ENCODE measurements at regions not wholly inside any gene's neighbourhood (a gene's known extent, or its start where the extent isn't known, plus 50 kb on each side); places are given as distances from the start of the nearest gene placed in this dataset.

- TF ChIP-seq ZFX (IDR thresholded peaks at IDR 0.05; ENCODE audit: borderline replicate concordance): no peak
- TF ChIP-seq, protein P1, sequence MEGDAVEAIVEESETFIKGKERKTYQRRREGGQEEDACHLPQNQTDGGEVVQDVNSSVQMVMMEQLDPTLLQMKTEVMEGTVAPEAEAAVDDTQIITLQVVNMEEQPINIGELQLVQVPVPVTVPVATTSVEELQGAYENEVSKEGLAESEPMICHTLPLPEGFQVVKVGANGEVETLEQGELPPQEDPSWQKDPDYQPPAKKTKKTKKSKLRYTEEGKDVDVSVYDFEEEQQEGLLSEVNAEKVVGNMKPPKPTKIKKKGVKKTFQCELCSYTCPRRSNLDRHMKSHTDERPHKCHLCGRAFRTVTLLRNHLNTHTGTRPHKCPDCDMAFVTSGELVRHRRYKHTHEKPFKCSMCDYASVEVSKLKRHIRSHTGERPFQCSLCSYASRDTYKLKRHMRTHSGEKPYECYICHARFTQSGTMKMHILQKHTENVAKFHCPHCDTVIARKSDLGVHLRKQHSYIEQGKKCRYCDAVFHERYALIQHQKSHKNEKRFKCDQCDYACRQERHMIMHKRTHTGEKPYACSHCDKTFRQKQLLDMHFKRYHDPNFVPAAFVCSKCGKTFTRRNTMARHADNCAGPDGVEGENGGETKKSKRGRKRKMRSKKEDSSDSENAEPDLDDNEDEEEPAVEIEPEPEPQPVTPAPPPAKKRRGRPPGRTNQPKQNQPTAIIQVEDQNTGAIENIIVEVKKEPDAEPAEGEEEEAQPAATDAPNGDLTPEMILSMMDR (IDR thresholded peaks at IDR 0.05): no peak
Measured at GRCh38 chr5:96588539-96588938, 73.6 kb upstream of the CAST start.

DNA sequence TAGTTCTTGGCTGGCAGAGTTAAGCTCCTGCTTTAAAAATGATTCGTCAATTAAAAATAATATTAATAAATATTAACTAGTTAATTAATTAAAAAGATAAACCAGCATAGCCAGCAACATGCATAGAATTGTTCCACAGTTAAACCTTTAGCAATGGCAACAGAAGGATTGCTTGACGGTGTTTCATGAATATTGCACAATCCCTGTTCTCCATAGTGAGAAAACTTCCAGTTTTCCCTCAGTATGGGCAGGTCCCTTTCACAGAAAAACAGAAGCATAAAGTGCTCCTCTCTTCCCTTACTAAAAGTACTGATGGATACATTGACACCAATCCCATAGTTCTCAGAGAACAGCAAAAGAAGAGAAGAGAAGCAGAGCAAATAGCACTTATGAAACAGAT, 71.4 kb upstream of the CAST start:
- TF ChIP-seq, protein P1 (IDR thresholded peaks at IDR 0.05): no peak
- no peak overlapping the region for H3K27ac ChIP-seq

More at GRCh38 chr5:96588539-96588938, 73.6 kb upstream of the CAST start:
- H3K27ac ChIP-seq: no peak overlapping the region

DNA sequence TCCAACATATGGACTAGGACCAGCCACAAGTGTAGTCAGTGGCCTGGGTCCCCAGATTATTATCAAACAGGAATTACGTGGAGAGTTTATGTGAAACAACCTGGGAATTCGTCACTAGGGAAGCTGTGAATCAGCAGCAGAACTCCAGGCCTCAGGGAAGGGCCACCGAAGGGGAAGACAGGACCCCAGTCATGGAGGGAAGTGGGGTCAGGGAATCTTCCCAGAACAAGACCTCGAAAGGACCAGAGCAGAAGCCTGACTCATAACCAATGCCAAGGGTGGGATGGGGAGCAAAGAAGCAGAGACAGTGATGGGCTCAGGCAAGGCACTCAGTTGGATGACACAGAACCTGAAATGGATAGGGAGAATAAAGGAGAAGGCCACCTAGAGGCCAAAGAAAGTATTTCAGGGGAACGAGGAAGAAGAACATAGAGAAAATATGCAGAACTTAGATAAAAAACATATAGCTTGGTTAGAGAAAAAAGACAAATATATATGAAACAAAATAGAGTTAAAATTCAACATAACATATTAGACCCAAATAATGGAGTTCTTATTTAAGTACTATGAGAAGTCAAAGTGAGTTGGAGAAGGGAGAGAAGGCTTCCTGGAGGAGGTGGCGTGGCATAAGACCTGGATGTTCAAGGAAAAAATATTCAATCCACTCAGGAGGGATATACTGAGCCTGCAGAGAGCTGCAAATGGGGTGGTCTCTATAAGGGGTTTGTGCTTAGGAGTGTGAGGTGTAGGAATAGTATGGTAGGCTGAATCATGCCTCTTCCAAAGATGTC, 66.7 kb upstream of the CAST start:
- TF ChIP-seq, protein P1 (IDR thresholded peaks at IDR 0.05): peak; percentile 68
- no peak for TF ChIP-seq ZFX (IDR thresholded peaks at IDR 0.05; ENCODE audit: borderline replicate concordance)
- H3K27ac ChIP-seq: no peak overlapping the region

GRCh38 chr5:96597438-96598020, 64.6 kb upstream of the CAST start:
- H3K27ac ChIP-seq: no peak overlapping the region
- TF ChIP-seq, protein P1 (IDR thresholded peaks at IDR 0.05): no peak
- TF ChIP-seq ZFX (IDR thresholded peaks at IDR 0.05; ENCODE audit: borderline replicate concordance): no peak

DNA sequence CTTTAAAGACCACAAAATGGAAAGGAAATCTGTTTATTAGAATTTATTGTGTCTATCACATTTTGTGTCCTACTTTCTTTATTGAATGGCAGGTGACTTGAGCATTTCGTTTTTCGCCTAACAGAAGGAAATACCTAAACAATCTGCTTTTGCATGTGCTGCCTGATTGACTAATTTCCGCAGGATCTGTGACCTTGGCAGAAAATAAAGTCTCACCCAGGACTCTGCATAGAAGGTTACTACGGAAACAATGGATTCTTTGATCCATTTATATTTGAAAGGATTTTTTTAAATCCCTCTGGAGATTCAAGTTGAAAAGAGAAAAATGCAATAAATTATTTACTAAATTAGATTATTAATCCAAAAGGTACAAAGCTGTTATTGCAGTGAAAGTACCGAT, 61.0 kb upstream of the CAST start:
- H3K27ac ChIP-seq: no peak overlapping the region
- no peak for TF ChIP-seq ZFX (IDR thresholded peaks at IDR 0.05; ENCODE audit: borderline replicate concordance)
- TF ChIP-seq, protein P1 (IDR thresholded peaks at IDR 0.05): no peak

DNA sequence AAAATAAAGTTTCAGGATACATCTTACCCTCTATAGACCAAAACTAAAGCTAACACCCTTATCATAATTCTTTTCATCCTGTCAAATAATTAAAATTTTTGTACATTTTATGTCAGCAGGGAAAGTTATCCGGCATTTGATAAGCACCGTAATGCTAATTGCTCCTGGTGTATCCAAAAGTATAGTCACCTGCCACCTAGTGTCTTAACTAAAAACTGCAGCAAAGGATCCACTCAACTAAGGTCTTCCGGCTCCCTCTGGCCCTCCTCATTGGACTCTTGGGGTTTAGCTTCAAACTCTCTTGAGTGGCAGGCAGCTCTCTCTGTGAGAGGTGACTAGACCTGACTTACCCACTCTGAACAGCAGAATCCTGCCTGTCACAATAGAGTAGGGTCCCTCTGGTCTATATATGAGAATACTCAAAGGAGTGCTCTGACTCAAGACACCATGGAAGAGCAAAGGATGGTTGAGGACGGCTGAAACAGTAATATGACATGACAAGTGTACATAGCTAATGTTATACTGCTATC, 60.4 kb upstream of the CAST start:
- TF ChIP-seq, protein P1 (IDR thresholded peaks at IDR 0.05): peak; percentile 87
- no peak for TF ChIP-seq ZFX (IDR thresholded peaks at IDR 0.05; ENCODE audit: borderline replicate concordance)
- no peak overlapping the region for H3K27ac ChIP-seq

DNA sequence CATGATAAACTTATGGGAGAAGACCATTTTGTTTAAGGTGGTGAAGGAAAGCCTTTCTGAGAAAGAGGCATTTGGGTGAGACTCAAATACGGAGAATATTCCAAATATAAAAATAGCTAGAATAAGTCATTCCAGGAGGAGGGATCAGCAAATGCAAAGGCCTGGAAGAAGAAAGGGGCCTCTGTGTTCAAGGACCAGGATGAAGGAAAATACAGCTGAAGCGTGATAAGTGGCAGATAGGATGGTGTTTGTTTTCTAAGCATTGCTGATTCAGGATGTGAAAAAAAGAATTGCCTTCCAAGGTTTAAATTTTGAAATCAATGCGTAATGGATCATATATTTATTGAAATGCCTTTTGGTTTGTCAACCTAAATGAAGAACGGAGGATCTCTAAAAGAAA, 59.4 kb upstream of the CAST start:
- TF ChIP-seq, protein P1 (IDR thresholded peaks at IDR 0.05): no peak
- no peak for TF ChIP-seq ZFX (IDR thresholded peaks at IDR 0.05; ENCODE audit: borderline replicate concordance)
- H3K27ac ChIP-seq: no peak overlapping the region
